HEK293 (cell line): ENCODE measurements at regions not wholly inside any gene's neighbourhood (a gene's known extent, or its start where the extent isn't known, plus 50 kb on each side); places are given as distances from the start of the nearest gene placed in this dataset.

Experiments
- HOXD13 ChIP-seq: sonication (generic); formaldehyde crosslinking; IDR thresholded peaks from 2 replicates; pipeline ENCODE4 v1.8.0; 2022; ENCODE audit warnings: missing genetic modification reagents, borderline replicate concordance
- MEIS1 ChIP-seq: sonication (generic); formaldehyde crosslinking; IDR thresholded peaks from 2 replicates; pipeline ENCODE4 v1.8.1; 2022; ENCODE audit warnings: missing genetic modification reagents, mild to moderate bottlenecking, borderline replicate concordance
- PRDM10 ChIP-seq: fragments of 450-650 bp; formaldehyde crosslinking; IDR thresholded peaks from 2 replicates; pipeline ENCODE4 v1.5.1; 2016; ENCODE audit warnings: missing biosample characterization, missing genetic modification characterization
- RBAK ChIP-seq: fragments of 450-650 bp; formaldehyde crosslinking; IDR thresholded peaks from 2 replicates; pipeline ENCODE4 v1.5.1; 2016; ENCODE audit warnings: missing biosample characterization, missing genetic modification characterization
- ZNF10 ChIP-seq: fragments of 450-650 bp; formaldehyde crosslinking; IDR thresholded peaks from 2 replicates; pipeline ENCODE4 v1.5.1; 2017; ENCODE audit warnings: missing biosample characterization, missing genetic modification characterization
- ZNF157 ChIP-seq: fragments of 450-650 bp; formaldehyde crosslinking; IDR thresholded peaks from 2 replicates; pipeline ENCODE4 v1.5.1; 2016; ENCODE audit warnings: missing biosample characterization, missing genetic modification characterization
- ZNF292 ChIP-seq: fragments of 450-650 bp; formaldehyde crosslinking; IDR thresholded peaks from 2 replicates; pipeline ENCODE4 v1.5.1; 2016; ENCODE audit warnings: low read depth, missing biosample characterization, missing genetic modification characterization, borderline replicate concordance
- ZNF366 ChIP-seq: fragments of 450-650 bp; formaldehyde crosslinking; conservative IDR thresholded peaks from 2 replicates; pipeline ENCODE4 v1.5.1; 2016; ENCODE audit warnings: missing biosample characterization, missing genetic modification characterization
- ZNF404 ChIP-seq: fragments of 450-650 bp; formaldehyde crosslinking; IDR thresholded peaks from 2 replicates; pipeline ENCODE4 v1.5.1; 2017; ENCODE audit warnings: missing biosample characterization, missing genetic modification characterization
- ZNF433 ChIP-seq: fragments of 450-650 bp; formaldehyde crosslinking; IDR thresholded peaks from 2 replicates; pipeline ENCODE4 v1.5.1; 2016; ENCODE audit warnings: missing biosample characterization, missing genetic modification characterization, low read depth
- ZNF513 ChIP-seq: fragments of 450-650 bp; IDR thresholded peaks from 2 replicates; pipeline ENCODE4 v1.5.1; 2018; ENCODE audit warnings: missing biosample characterization, missing genetic modification characterization
- ZNF529 ChIP-seq: fragments of 450-650 bp; formaldehyde crosslinking; IDR thresholded peaks from 2 replicates; pipeline ENCODE4 v1.5.1; 2017; ENCODE audit warnings: missing genetic modification characterization, missing biosample characterization; ENCODE audit not compliant: insufficient replicate concordance
- ZNF544 ChIP-seq: fragments of 450-650 bp; formaldehyde crosslinking; IDR thresholded peaks from 2 replicates; pipeline ENCODE4 v1.5.0; 2017; ENCODE audit warnings: missing biosample characterization, missing genetic modification characterization
- ZNF555 ChIP-seq: fragments of 450-650 bp; formaldehyde crosslinking; conservative IDR thresholded peaks from 2 replicates; pipeline ENCODE4 v1.5.1; 2017; ENCODE audit warnings: missing biosample characterization, mild to moderate bottlenecking, missing genetic modification characterization, inconsistent platforms
- ZNF645 ChIP-seq: fragments of 450-650 bp; formaldehyde crosslinking; IDR thresholded peaks from 2 replicates; pipeline ENCODE4; 2016; ENCODE audit warnings: missing biosample characterization, missing genetic modification characterization
- ZNF664 ChIP-seq: fragments of 450-650 bp; formaldehyde crosslinking; IDR thresholded peaks from 2 replicates; pipeline ENCODE4 v1.5.1; 2016; ENCODE audit warnings: missing biosample characterization, missing genetic modification characterization
- ZNF670 ChIP-seq: fragments of 450-650 bp; formaldehyde crosslinking; IDR thresholded peaks from 2 replicates; pipeline ENCODE4 v1.5.1; 2016; ENCODE audit warnings: missing biosample characterization, missing genetic modification characterization, low read depth
- ZSCAN23 ChIP-seq: fragments of 450-650 bp; formaldehyde crosslinking; IDR thresholded peaks from 2 replicates; pipeline ENCODE4 v1.5.1; 2016; ENCODE audit warnings: missing biosample characterization, missing genetic modification characterization
- ZSCAN30 ChIP-seq: fragments of 450-650 bp; IDR thresholded peaks from 2 replicates; pipeline ENCODE4 v1.5.1; 2018; ENCODE audit warnings: missing biosample characterization, mild to moderate bottlenecking, missing genetic modification characterization, moderate library complexity
- TF ChIP-seq, protein P1 (sequence below): fragments of 450-650 bp; formaldehyde crosslinking; IDR thresholded peaks from 2 replicates; pipeline ENCODE4 v1.5.1; 2016; ENCODE audit warnings: missing biosample characterization, missing genetic modification characterization
- TF ChIP-seq, protein P2 (sequence below): fragments of 450-650 bp; formaldehyde crosslinking; IDR thresholded peaks from 2 replicates; pipeline ENCODE4 v1.5.1; 2016; ENCODE audit warnings: missing biosample characterization, missing genetic modification characterization
- TF ChIP-seq, protein P3 (sequence below): fragments of 450-650 bp; formaldehyde crosslinking; IDR thresholded peaks from 2 replicates; pipeline ENCODE4 v1.5.1; 2017; ENCODE audit warnings: missing biosample characterization, missing genetic modification characterization
- TF ChIP-seq, protein P4 (sequence below): fragments of 450-650 bp; formaldehyde crosslinking; IDR thresholded peaks from 2 replicates; pipeline ENCODE4 v1.5.1; 2016; ENCODE audit warnings: missing biosample characterization, missing genetic modification characterization, low read depth

- TF ChIP-seq ZNF670 (tag by site-specific recombination) = no peak
- no peak for TF ChIP-seq ZNF664
- TF ChIP-seq ZNF645 = no peak
- TF ChIP-seq MEIS1 (CRISPR knock-in tag) = no peak
- no peak for TF ChIP-seq ZNF513
- TF ChIP-seq, protein P1, sequence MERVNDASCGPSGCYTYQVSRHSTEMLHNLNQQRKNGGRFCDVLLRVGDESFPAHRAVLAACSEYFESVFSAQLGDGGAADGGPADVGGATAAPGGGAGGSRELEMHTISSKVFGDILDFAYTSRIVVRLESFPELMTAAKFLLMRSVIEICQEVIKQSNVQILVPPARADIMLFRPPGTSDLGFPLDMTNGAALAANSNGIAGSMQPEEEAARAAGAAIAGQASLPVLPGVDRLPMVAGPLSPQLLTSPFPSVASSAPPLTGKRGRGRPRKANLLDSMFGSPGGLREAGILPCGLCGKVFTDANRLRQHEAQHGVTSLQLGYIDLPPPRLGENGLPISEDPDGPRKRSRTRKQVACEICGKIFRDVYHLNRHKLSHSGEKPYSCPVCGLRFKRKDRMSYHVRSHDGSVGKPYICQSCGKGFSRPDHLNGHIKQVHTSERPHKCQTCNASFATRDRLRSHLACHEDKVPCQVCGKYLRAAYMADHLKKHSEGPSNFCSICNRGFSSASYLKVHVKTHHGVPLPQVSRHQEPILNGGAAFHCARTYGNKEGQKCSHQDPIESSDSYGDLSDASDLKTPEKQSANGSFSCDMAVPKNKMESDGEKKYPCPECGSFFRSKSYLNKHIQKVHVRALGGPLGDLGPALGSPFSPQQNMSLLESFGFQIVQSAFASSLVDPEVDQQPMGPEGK (tag by site-specific recombination) = 0 out of 2 replicates have a peak, but pooled peaks have one; percentile 38
- TF ChIP-seq ZNF157 (tag by site-specific recombination) = no peak
- no peak for TF ChIP-seq ZNF292
- TF ChIP-seq, protein P2, sequence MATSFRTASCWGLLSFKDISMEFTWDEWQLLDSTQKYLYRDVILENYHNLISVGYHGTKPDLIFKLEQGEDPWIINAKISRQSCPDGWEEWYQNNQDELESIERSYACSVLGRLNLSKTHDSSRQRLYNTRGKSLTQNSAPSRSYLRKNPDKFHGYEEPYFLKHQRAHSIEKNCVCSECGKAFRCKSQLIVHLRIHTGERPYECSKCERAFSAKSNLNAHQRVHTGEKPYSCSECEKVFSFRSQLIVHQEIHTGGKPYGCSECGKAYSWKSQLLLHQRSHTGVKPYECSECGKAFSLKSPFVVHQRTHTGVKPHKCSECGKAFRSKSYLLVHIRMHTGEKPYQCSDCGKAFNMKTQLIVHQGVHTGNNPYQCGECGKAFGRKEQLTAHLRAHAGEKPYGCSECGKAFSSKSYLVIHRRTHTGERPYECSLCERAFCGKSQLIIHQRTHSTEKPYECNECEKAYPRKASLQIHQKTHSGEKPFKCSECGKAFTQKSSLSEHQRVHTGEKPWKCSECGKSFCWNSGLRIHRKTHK = no peak
- TF ChIP-seq ZSCAN30 (tag by site-specific recombination) = no peak
- no peak for TF ChIP-seq ZSCAN23
- TF ChIP-seq PRDM10 (tag by site-specific recombination) = peak; percentile 44; the same call in 1 of the 2 replicates
- TF ChIP-seq ZNF404 (tag by site-specific recombination) = no peak
- TF ChIP-seq, protein P3, sequence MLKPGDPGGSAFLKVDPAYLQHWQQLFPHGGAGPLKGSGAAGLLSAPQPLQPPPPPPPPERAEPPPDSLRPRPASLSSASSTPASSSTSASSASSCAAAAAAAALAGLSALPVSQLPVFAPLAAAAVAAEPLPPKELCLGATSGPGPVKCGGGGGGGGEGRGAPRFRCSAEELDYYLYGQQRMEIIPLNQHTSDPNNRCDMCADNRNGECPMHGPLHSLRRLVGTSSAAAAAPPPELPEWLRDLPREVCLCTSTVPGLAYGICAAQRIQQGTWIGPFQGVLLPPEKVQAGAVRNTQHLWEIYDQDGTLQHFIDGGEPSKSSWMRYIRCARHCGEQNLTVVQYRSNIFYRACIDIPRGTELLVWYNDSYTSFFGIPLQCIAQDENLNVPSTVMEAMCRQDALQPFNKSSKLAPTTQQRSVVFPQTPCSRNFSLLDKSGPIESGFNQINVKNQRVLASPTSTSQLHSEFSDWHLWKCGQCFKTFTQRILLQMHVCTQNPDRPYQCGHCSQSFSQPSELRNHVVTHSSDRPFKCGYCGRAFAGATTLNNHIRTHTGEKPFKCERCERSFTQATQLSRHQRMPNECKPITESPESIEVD (tag by site-specific recombination) = no peak
- no peak for TF ChIP-seq RBAK (tag by site-specific recombination)
- TF ChIP-seq HOXD13 (CRISPR knock-in tag) = no peak
- TF ChIP-seq ZNF433 (tag by site-specific recombination) = no peak
- TF ChIP-seq ZNF529 (tag by site-specific recombination) = no peak
- TF ChIP-seq ZNF10 = no peak
- TF ChIP-seq, protein P4, sequence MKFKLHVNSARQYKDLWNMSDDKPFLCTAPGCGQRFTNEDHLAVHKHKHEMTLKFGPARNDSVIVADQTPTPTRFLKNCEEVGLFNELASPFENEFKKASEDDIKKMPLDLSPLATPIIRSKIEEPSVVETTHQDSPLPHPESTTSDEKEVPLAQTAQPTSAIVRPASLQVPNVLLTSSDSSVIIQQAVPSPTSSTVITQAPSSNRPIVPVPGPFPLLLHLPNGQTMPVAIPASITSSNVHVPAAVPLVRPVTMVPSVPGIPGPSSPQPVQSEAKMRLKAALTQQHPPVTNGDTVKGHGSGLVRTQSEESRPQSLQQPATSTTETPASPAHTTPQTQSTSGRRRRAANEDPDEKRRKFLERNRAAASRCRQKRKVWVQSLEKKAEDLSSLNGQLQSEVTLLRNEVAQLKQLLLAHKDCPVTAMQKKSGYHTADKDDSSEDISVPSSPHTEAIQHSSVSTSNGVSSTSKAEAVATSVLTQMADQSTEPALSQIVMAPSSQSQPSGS (tag by site-specific recombination) = no peak
- no peak for TF ChIP-seq ZNF544
- TF ChIP-seq ZNF555 (tag by site-specific recombination) = no peak
- TF ChIP-seq ZNF366 (tag by site-specific recombination) = peak; percentile 44
- TF ChIP-seq, all 188 proteins: peak for 14
These were observed 442.3 kb upstream of the MAP3K7 start (continued) for GRCh38 chr6:91029211-91029610.
